ENCODE measurements at regions not wholly inside any gene's neighbourhood (a gene's known extent, or its start where the extent isn't known, plus 50 kb on each side); places are given as distances from the start of the nearest gene placed in this dataset.

- Mint-ChIP-seq H3K36me3 (ENCODE audit: insufficient read depth) (no peaks in the 10 kb centered on the region), H3K27me3 (peaks cover 9% of the 10 kb centered on the region), H3K27ac (ENCODE audit: low read depth) (no peak overlapping the region), H3K4me3 (no peak overlapping the region), H3K9me3 (no peaks in the 10 kb centered on the region), H3K4me1 (no peaks in the 10 kb centered on the region)
- no peak for ATAC-seq (replicated peaks; ENCODE audit: extremely low read depth, poor library complexity, severe bottlenecking)
- DNase-seq (ENCODE audit: low spot score in 2 of 2) = no peak
These were observed 50.7 kb upstream of the INSYN1 start for GRCh38 chr15:73803806-73804205.

GRCh38 chr15:73805504-73806089 is 52.4 kb upstream of the INSYN1 start:
- Mint-ChIP-seq H3K27ac (ENCODE audit: low read depth) (no peak overlapping the region), H3K36me3 (ENCODE audit: insufficient read depth) (no peaks in the 10 kb centered on the region), H3K4me3 (no peak overlapping the region), H3K4me1 (no peaks in the 10 kb centered on the region), H3K9me3 (no peaks in the 10 kb centered on the region), H3K27me3 (peaks cover 21% of the 10 kb centered on the region)
- ATAC-seq (replicated peaks; ENCODE audit: extremely low read depth, poor library complexity, severe bottlenecking) = no peak
- no peak for DNase-seq (ENCODE audit: low spot score in 2 of 2)

- no peak for ATAC-seq (replicated peaks; ENCODE audit: extremely low read depth, poor library complexity, severe bottlenecking)
- no peaks in the 10 kb centered on the region for H3K9me3 Mint-ChIP-seq
- H3K4me1 Mint-ChIP-seq = no peaks in the 10 kb centered on the region
- no peak overlapping the region for H3K4me3 Mint-ChIP-seq
- H3K36me3 Mint-ChIP-seq (ENCODE audit: insufficient read depth) = no peaks in the 10 kb centered on the region
- peaks cover 26% of the 10 kb centered on the region for H3K27me3 Mint-ChIP-seq
- DNase-seq (ENCODE audit: low spot score in 2 of 2) = no peak
- H3K27ac Mint-ChIP-seq (ENCODE audit: low read depth) = no peak overlapping the region
These were observed 53.7 kb upstream of the INSYN1 start for GRCh38 chr15:73806698-73807483.

- Mint-ChIP-seq H3K36me3 (ENCODE audit: insufficient read depth) (no peaks in the 10 kb centered on the region), H3K4me1 (no peaks in the 10 kb centered on the region), H3K27ac (ENCODE audit: low read depth) (no peak overlapping the region), H3K4me3 (no peak overlapping the region), H3K9me3 (no peaks in the 10 kb centered on the region), H3K27me3 (peaks cover 35% of the 10 kb centered on the region)
- ATAC-seq (replicated peaks; ENCODE audit: extremely low read depth, poor library complexity, severe bottlenecking) (no peak), DNase-seq (ENCODE audit: low spot score in 2 of 2) (no peak)
These were observed 54.7 kb upstream of the INSYN1 start for GRCh38 chr15:73807865-73808264.

GRCh38 chr15:73809728-73810501 is 56.8 kb upstream of the INSYN1 start:
- no peak for ATAC-seq (replicated peaks; ENCODE audit: extremely low read depth, poor library complexity, severe bottlenecking)
- Mint-ChIP-seq H3K27me3 (peaks cover 38% of the 10 kb centered on the region), H3K36me3 (ENCODE audit: insufficient read depth) (no peaks in the 10 kb centered on the region), H3K4me1 (no peaks in the 10 kb centered on the region), H3K9me3 (no peaks in the 10 kb centered on the region), H3K27ac (ENCODE audit: low read depth) (no peak overlapping the region), H3K4me3 (no peak overlapping the region)
- no peak for DNase-seq (ENCODE audit: low spot score in 2 of 2)

DNA sequence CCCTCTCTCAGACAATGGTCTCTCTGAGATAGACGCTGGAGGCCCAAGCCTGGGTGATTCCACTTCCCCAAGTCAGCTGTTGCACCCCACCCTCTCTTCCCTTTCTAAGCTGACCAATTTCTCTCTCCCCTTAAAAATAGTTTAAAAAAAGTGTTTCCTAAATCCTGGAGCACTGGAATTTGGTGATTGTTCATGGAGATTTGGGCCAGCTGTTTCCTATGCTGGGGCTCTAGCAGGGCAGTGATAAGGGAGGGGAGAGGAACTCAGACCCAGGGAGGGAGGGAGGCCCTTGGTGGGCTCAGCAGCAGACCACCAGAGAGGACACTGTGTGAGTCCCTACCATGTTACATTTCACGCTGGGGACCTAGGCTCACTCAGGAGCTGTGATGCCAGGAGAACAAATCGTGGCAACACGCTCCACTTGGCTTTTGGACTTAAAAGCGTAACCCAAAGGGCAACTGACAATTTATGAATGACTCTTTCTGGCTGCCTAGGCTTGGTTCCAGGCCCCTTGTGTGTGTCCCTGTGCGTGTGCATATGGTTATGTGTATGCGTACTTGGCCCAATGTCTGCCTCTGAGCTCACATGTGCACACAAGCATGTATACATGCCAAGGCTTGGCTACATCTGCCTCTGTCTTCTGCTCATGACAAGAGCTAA is 59.8 kb upstream of the INSYN1 start:
- H3K4me3 Mint-ChIP-seq = no peak overlapping the region
- no peaks in the 10 kb centered on the region for H3K36me3 Mint-ChIP-seq (ENCODE audit: insufficient read depth)
- H3K27ac Mint-ChIP-seq (ENCODE audit: low read depth) = no peak overlapping the region
- no peaks in the 10 kb centered on the region for H3K9me3 Mint-ChIP-seq
- H3K27me3 Mint-ChIP-seq = peaks cover 29% of the 10 kb centered on the region
- DNase-seq (ENCODE audit: low spot score in 2 of 2) (no peak), ATAC-seq (replicated peaks; ENCODE audit: extremely low read depth, poor library complexity, severe bottlenecking) (no peak)
- H3K4me1 Mint-ChIP-seq = no peaks in the 10 kb centered on the region

DNA sequence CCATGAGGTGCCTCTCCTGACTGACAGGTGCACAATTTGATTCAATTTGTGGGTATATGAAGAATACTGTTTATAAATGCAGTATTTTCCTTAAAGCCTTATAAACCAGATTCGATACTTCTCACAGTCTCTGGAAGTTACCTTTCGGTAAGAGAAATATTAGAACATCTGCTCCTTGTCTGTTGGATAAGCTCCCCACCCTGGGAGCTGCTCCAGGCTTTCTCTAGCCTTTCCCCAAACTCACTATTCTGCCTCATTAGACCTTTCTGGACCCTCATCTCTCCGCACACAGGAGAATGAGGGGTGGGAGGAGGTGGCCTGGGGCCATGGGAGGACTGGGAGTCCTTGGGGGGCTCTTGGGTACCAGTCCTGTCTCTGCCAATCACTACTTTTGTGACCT is 59.8 kb upstream of the TBC1D21 start:
- Mint-ChIP-seq H3K9me3 (no peaks in the 10 kb centered on the region), H3K27ac (ENCODE audit: low read depth) (no peak overlapping the region), H3K36me3 (ENCODE audit: insufficient read depth) (no peaks in the 10 kb centered on the region), H3K4me1 (no peaks in the 10 kb centered on the region), H3K4me3 (no peak overlapping the region), H3K27me3 (peaks cover 35% of the 10 kb centered on the region)
- ATAC-seq (replicated peaks; ENCODE audit: extremely low read depth, poor library complexity, severe bottlenecking) = no peak
- DNase-seq (ENCODE audit: low spot score in 2 of 2) = no peak

- ATAC-seq (replicated peaks; ENCODE audit: extremely low read depth, poor library complexity, severe bottlenecking) (no peak), DNase-seq (ENCODE audit: low spot score in 2 of 2) (no peak)
- no peaks in the 10 kb centered on the region for H3K4me1 Mint-ChIP-seq
- H3K27me3 Mint-ChIP-seq = peaks cover 42% of the 10 kb centered on the region
- H3K4me3 Mint-ChIP-seq = no peak overlapping the region
- H3K9me3 Mint-ChIP-seq = peaks cover 5% of the 10 kb centered on the region
- no peak overlapping the region for H3K27ac Mint-ChIP-seq (ENCODE audit: low read depth)
- H3K36me3 Mint-ChIP-seq (ENCODE audit: insufficient read depth) = no peaks in the 10 kb centered on the region
These were observed 54.9 kb upstream of the TBC1D21 start for GRCh38 chr15:73818308-73818985.

DNA sequence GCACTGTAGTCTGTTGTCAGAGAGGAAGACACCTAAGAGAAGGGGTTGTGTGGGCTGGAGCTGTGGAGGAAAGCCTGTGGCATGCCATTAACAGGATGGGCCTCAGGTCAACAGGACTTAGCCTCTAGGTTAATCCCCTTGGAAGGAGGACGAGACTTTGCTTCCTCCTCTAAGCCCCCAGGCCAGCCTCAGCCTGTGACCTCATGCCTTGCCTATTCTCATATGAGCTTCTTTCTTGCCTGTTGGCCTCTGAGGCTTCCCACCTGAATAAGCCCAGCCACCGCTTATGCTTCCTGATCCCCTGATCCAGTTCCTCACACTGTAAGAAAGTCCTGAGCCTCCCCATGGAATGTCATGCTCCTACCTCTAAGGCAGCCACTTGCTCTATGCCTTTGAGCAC is 52.2 kb upstream of the TBC1D21 start:
- no peak for DNase-seq (ENCODE audit: low spot score in 2 of 2)
- peaks cover 5% of the 10 kb centered on the region for H3K9me3 Mint-ChIP-seq
- H3K36me3 Mint-ChIP-seq (ENCODE audit: insufficient read depth) = no peaks in the 10 kb centered on the region
- H3K4me3 Mint-ChIP-seq = no peak overlapping the region
- H3K27ac Mint-ChIP-seq (ENCODE audit: low read depth) = no peak overlapping the region
- ATAC-seq (replicated peaks; ENCODE audit: extremely low read depth, poor library complexity, severe bottlenecking) = no peak
- H3K4me1 Mint-ChIP-seq = no peaks in the 10 kb centered on the region
- H3K27me3 Mint-ChIP-seq = peaks cover 54% of the 10 kb centered on the region

GRCh38 chr15:73822998-73823397 is 50.4 kb upstream of the TBC1D21 start:
- no peak for DNase-seq (ENCODE audit: low spot score in 2 of 2)

More at GRCh38 chr15:73822998-73823397, 50.4 kb upstream of the TBC1D21 start:
- no peaks in the 10 kb centered on the region for H3K4me1 Mint-ChIP-seq
- H3K36me3 Mint-ChIP-seq (ENCODE audit: insufficient read depth) = no peaks in the 10 kb centered on the region
- H3K27me3 Mint-ChIP-seq = peaks cover 72% of the 10 kb centered on the region
- no peak overlapping the region for H3K27ac Mint-ChIP-seq (ENCODE audit: low read depth)
- peaks cover 5% of the 10 kb centered on the region for H3K9me3 Mint-ChIP-seq
- ATAC-seq (replicated peaks; ENCODE audit: extremely low read depth, poor library complexity, severe bottlenecking) = no peak
- H3K4me3 Mint-ChIP-seq = no peak overlapping the region

Measured in central memory CD8-positive, alpha-beta T cell (primary cell).